GM19240 (cell line): ENCODE measurements at regions not wholly inside any gene's neighbourhood (a gene's known extent, or its start where the extent isn't known, plus 50 kb on each side); places are given as distances from the start of the nearest gene placed in this dataset.
"Not testable (repeated sequence)": the region's sequence is repeated elsewhere in the genome, so short reads cannot be mapped to it uniquely, and the experiment has no call there.

Experiments
- DNase-seq: peaks from one replicate; pipeline ENCODE4 v3.0.0; 2011; ENCODE audit warnings: low spot score; ENCODE audit not compliant: insufficient read length

DNA sequence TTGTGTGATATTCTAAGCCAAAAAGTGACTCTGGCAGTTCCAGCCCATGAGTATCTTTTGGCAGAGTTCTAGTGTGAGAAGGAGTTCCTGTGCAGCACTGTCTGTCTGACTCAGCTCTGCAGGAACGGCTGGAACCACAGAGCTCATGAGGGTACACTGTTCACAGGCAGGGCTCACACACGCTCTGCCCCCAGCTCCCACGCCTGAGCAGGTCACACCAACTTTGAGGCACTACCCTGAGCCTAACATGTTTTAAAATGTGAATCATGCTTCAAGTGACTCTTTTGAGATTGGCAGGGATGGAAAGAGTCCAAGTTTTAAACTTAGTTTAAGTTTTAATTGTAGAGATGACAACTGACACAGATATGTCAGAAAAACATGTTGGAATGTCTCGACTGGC, 1203.3 kb downstream of the UQCRFS1 start:
- DNase-seq, result no peak

GRCh38 chr19:28008695-28009094, 1204.3 kb downstream of the UQCRFS1 start:
- DNase-seq, result no peak

DNA sequence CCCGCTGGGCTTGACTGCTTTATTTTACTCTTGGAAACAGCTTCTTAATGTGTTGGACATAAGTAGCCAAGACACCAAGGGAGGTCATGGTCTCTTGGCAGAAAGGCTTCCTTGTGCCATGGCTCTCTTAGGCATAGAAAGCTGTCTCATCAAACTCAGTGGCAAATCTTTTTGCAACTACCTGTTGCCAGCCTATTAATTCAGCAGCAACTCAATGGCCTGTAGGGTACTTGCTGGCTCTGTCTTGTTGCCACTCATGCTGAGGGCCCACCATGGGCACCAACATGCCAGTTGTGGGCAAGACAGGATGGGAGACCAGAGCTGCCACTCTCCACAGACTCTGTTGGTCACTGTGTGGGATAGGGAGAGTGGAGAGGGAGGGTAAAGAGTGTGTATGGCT, 1209.4 kb downstream of the UQCRFS1 start:
- DNase-seq, result no peak

GRCh38 chr19:27997069-27997468, 1215.9 kb downstream of the UQCRFS1 start:
- no peak for DNase-seq

GRCh38 chr19:27993619-27994570, 1219.1 kb downstream of the UQCRFS1 start:
- DNase-seq, result no peak

DNA sequence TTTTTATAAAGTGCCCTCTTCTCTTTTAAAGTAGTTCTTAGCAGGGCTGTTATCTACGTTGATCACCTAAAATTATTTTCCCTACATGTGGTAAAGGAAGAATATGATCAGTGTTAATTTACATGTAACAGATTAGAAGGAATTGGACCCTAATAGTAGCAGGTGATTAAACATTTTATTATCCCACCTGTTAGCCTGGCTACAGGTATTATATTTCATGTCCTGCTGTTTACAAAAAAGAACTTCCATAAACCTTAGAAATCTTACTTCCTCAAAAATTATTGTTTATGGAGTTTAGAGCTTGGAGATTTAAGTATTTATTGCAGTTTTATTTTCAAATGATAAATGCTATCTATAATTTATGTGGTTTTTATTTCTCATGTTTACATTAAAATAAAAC, 1226.7 kb downstream of the UQCRFS1 start:
- no peak for DNase-seq

DNA sequence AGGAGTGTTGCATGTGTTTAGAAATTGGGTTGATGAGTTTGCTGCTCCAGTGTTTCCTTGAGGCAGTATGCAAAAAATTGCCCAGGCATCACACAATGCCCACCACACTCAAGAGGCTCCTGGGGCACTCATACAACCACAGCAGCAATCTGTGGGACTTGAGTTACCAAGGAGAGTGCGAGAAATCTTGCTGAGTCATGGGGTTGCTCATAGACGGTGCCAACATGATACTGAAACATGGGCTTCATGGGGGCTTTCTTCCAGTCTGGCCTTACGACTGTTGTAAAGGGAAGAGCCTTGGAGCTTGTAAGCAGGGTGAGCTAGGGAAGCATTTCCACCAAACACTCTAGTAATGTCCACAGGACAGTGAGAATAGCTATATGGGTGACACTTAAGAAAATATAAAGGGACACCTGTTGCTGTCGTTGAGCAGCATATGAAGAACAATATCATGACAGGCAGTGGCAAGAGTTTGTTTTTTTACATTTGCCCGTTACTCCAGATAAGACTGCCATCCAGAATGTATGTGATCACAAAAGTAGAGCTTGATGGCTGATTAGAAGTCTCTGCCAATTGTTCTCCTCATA, 1237.4 kb downstream of the UQCRFS1 start:
- DNase-seq, result no peak

GRCh38 chr19:27974082-27974513, 1238.9 kb downstream of the UQCRFS1 start:
- no peak for DNase-seq

DNA sequence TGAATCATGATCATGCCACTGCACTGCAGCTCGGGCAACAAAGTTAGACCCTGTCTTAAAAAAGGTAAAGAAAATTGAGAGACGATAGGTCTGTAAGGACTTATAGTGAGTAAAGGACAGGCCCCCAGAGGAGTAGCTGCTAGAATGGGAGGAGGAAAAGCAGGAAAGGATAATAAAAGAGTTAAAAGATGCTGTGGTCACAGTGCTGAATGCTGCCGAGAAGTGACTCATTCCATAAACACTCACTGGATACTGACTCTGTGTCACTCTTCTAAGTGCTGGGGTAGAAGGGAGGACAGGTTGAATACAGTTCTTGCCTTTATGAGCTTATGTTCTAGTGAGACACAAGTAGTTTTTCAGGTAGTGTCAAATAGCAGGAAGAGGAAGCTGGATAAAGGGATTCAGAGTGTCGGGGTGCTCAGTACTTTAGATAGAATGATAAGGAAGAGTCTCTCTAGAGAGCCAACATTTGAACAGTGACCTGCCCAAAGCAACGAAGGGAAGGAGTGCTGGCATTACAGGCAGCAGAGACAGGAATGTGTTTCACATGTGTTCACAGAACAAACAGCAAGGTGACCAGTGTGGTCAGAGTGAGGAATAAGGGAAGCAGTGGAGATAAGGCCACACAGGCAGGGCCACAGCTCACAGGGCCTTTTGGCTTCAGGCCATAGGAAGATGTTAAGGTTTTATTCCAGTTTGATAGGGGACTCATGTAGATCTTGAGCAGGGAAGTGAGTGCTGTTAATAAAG, 1240.5 kb downstream of the UQCRFS1 start:
- no peak for DNase-seq

DNA sequence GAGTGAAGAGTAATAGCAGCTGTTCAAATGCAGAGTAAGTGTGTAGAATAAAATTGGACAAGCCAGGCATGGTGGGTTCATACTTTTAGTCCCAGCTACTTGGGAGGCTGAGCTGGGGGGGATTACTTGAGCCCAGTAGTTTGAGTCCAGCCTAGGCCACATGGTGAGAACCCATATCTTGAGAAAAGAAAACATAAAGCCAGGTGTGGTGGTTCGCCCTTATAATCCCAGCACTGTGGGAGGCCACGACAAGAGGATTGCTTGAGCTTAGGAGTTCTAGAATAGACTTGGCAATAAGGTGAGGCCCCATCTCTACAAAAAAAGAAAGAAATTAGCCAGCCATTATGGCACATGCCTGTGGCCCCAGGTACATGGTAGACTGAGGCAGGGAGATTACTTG, 1241.1 kb downstream of the UQCRFS1 start:
- DNase-seq, result no peak

DNA sequence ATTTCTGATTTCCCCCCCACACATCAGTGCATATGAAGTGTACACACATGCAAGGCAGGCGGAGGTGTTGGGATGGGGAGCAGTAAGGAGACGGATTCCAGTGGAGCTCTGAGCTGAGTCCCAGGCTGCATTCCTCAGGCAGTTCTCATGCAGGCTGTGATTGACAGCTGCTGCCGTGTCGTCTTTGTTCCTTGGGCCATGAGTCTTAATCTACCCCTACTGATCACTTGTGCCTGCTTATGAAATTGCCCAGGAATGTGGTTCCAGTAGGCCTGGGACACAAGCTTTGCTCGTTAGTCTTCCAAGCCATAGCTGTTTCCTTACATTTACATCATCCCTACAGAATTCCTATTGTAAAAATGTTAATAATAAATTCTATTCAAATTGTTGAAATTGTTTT, 1241.9 kb downstream of the UQCRFS1 start:
- DNase-seq, result no peak

DNA sequence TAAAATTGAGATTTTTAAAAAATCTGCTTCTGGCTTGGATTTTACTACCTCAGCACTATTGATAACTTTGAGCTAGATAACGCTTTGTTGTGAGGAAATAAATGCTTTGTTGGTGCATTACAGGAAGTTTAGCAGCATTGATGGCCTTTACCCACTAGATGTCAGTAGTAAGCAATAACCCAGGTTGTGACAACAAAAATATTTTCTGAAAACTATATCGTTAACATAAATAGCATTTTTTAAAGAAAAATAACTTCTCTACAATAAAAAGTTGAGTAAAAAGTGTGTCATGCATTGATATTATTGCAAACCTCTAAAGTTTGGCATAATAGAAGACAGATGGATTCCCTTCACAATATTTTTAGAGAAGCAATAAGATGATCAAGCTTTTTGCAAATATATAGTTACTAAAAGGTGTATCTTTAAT, 1246.5 kb downstream of the UQCRFS1 start:
- no peak for DNase-seq

DNA sequence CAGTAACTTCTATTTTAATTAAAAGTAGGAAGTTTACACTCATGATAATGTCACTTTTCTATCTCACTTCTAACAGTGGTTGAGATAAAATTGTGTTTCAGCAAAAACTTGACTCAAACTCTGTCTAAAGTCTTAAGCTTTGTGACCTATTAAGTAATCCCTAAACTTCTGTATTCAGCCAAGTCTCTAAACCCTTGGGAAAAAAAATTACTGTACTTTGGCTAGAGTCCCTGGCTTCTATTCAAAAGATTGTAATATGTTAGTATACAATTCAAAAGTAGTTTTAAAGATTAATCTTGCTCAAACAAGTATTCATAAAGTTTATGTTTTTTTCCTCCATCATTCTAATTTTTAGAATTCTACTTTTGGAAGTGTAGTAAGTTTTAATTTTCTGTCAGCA, 1248.8 kb downstream of the UQCRFS1 start:
- no peak for DNase-seq

GRCh38 chr19:27962264-27962663, 1250.7 kb downstream of the UQCRFS1 start:
- no peak for DNase-seq

DNA sequence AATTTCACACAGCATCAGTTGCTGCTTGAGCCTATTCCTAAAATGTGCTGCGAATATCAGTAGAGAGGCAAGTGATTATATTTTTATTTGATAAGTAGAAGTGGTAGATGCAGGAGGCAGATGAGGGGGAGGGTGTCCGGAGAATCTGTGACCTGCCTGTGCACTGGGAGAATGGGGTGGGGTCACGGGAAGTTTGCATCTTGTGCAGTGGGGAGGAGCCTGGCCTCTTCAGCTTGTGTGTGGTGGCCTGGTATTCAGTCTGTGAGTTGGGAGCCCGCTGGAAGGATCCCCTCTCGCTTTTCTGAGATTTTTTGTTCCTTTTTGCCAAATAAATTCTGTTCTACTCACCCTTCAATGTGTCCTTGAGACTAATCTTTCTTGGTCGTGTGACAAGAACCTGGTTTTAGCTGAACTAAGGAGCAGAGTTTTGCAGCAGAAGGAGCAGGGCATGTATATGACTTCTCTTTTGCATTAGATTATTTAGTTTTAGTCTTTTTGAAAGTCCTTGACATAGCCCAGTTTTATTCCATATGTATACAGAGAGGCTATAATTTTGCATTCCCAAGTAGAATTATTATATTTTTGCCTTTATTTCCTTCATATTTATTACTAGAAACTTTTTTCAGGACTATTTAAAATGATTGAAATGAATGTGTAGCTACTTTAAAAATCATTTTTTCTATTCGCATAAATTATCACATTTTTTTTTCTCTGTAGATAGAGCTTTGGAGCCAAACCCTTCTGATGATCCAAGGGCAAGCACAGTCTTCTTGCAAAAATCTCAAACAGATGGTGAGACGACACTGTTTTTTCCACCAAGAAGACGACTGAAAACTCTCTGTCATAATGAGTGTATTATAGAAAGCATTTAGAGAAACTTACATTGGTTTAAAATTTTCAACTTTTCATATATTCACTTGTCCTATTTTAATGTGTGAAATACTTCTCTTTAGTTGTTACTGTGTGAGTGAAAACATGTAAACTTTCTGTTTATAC, 1257.2 kb downstream of the UQCRFS1 start:
- no peak for DNase-seq

DNA sequence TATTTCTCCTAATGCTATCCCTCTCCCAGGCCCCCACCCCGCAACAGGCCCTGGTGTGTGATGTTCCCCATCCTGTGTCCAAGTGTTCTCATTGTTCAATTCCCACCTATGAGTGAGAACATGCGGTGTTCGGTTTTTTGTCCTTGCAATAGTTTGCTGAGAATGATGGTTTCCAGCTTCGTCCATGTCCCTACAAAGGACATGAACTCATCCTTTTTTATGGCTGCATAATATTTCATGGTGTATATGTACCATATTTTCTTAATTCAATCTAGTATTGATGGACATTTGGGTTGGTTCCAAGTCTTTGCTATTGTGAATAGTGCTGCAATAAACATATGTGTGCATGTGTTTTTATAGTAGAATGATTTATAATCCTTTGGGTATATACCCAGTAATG, 1270.3 kb downstream of the UQCRFS1 start:
- not testable (repeated sequence) for DNase-seq

GRCh38 chr19:27936139-27936538, 1276.8 kb downstream of the UQCRFS1 start:
- no peak for DNase-seq

DNA sequence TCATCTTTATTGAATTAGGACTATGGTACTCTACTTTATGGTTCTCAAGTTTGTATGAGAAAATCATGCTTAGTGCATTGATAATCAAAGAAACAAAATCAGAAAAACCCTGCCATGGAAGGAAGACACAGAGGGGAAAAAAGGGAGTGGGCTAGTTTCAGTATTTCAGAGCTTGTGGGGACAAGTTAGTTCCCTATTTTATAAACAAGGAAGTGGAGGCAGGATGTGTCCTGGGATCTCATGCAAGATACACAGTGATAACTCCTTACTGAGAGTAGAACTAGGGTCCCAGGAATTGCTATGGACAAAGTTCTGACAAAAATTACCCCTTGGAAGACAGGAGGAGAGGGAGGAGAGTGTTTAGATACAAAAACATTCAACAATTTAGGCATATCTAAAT, 1277.3 kb downstream of the UQCRFS1 start:
- no peak for DNase-seq

GRCh38 chr19:27929399-27929798, 1283.6 kb downstream of the UQCRFS1 start:
- DNase-seq, result no peak

GRCh38 chr19:27925202-27925601, 1287.7 kb downstream of the UQCRFS1 start:
- DNase-seq, result no peak

- DNase-seq, result no peak
Observed at GRCh38 chr19:27922970-27923369, 1290.0 kb downstream of the UQCRFS1 start.
